Fibroblast of the aortic adventitia (primary cell): ENCODE measurements at regions not wholly inside any gene's neighbourhood (a gene's known extent, or its start where the extent isn't known, plus 50 kb on each side); places are given as distances from the start of the nearest gene placed in this dataset.

ENCODE experiments used
- DNase-seq: peaks from one replicate; pipeline ENCODE4 v3.0.0-alpha.2; 2010; ENCODE audit warnings: low read depth
- H3K4me3 ChIP-seq: 2 replicates; pipeline ENCODE4 v1.5.1; 2011; ENCODE audit warnings: low read depth, mild to moderate bottlenecking, control low read depth, low read length, moderate library complexity
- TF ChIP-seq, protein P1 (sequence below): IDR thresholded peaks from 2 replicates; pipeline ENCODE4 v1.5.1; 2011; ENCODE audit warnings: mild to moderate bottlenecking, low read length, control low read depth, inconsistent platforms; ENCODE audit not compliant: insufficient read depth

DNA sequence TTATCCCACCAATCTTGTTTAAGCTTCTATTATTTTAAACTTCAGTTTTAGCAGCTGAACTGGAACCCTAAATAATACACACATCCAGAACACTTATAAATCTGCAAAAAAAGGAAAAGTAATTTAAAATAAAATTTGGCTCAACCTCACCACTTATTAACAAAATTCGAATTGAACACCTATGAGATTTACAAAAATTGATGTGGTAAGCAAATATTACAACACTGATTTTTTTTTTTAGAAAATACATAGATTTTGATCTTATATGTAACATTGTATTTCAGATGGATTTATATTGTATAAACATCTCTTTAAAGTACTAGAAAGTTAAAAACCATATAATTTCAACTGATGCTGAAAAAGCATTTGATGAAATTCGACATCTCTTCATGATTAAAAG, 81.3 kb upstream of the DYNAP start:
- H3K4me3 ChIP-seq = no peak overlapping the region
- no peak for DNase-seq
- TF ChIP-seq, protein P1, sequence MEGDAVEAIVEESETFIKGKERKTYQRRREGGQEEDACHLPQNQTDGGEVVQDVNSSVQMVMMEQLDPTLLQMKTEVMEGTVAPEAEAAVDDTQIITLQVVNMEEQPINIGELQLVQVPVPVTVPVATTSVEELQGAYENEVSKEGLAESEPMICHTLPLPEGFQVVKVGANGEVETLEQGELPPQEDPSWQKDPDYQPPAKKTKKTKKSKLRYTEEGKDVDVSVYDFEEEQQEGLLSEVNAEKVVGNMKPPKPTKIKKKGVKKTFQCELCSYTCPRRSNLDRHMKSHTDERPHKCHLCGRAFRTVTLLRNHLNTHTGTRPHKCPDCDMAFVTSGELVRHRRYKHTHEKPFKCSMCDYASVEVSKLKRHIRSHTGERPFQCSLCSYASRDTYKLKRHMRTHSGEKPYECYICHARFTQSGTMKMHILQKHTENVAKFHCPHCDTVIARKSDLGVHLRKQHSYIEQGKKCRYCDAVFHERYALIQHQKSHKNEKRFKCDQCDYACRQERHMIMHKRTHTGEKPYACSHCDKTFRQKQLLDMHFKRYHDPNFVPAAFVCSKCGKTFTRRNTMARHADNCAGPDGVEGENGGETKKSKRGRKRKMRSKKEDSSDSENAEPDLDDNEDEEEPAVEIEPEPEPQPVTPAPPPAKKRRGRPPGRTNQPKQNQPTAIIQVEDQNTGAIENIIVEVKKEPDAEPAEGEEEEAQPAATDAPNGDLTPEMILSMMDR = no peak

- TF ChIP-seq, protein P1 = no peak
Measured at GRCh38 chr18:54515149-54515548, 75.9 kb upstream of the DYNAP start.

GRCh38 chr18:54517521-54517920, 73.5 kb upstream of the DYNAP start:
- no peak overlapping the region for H3K4me3 ChIP-seq
- TF ChIP-seq, protein P1 = no peak
- DNase-seq = no peak

More at GRCh38 chr18:54515149-54515548, 75.9 kb upstream of the DYNAP start:
- no peak overlapping the region for H3K4me3 ChIP-seq
- DNase-seq = no peak

DNA sequence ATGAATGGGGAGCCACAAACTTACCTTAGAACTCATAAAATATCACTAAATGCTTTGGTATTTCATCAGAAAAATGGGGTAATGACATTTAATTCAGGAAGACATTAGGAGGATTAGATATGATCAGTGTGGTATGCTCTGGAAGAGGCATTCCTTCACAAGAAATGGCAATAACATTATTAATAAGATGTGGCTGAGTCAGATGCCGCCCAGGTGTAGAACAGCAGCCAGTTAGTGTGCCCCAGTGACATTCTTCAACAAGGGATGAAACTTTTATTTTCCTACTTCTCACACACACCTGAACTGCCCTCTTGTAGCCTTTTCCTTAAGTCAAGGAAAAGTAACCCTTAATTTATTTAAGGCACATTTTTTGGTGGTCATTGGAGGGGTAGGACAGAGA, 69.2 kb upstream of the DYNAP start:
- DNase-seq = no peak

DNA sequence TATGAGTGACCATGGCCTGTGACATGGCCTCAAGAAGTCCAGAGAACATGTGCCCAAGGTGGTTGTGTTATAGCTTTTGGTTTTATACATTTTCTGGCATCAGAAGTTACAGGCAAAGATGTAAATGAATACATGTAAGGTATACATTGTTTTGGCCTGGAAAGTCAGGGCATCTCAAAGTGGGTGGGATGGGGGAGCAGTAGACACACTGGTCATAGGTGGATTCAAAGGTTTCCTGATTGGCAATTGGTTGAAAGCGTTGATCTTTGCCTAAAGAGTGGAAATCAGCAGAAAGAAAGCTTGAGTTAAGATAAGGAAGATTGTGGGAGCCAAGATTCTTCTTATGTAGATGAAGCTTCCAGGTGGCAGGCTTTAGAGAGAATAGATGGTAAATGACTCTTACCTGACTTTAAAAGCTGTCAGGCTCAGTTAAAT, 62.1 kb upstream of the DYNAP start:
- DNase-seq = no peak
- TF ChIP-seq, protein P1 = no peak
- H3K4me3 ChIP-seq = no peak overlapping the region

More for the DNA sequence above, 69.2 kb upstream of the DYNAP start:
- H3K4me3 ChIP-seq = no peak overlapping the region
- TF ChIP-seq, protein P1 = no peak

DNA sequence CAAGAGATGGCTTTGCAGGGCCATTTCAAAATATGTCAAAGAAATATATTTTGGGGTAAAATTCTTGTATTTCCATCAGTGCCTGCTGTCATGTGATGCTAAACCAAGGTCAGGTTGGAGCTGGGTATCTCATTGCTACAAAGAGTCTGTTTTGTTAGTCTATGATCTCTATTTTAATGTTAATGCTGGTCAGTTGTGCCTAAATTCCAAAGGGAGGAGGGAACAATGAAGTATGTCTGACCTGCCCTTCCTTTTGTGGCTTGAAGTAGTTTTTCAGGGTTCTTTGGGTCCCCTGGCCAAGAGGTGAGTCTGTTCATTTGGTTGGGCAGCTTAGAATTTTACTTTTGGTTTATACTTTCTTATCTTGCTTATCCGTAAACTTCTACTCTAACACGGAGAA, 61.6 kb upstream of the DYNAP start:
- DNase-seq = no peak
- TF ChIP-seq, protein P1 = no peak
- H3K4me3 ChIP-seq = no peak overlapping the region

DNA sequence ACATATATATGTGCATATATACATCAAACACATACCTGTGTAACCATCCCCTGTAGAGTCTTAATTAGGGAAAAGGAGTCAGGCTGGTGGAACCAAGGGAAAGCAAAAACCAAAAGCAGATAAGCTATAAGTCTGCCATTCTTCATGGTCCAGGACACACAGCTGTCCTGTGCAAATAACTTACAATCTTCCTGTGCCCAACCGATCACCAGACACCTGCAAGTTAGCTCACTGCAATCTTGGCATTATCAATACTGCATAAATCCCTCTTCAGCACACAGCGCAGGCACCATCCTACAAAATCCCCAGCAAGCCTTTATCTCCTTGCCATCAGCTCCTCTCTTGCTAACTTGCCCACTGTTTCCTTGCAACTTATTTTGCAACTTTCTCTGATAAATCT, 60.8 kb upstream of the DYNAP start:
- no peak overlapping the region for H3K4me3 ChIP-seq
- TF ChIP-seq, protein P1 = no peak
- DNase-seq = no peak
